ENCODE measurements at regions not wholly inside any gene's neighbourhood (a gene's known extent, or its start where the extent isn't known, plus 50 kb on each side); places are given as distances from the start of the nearest gene placed in this dataset. TPM values are rescaled to one million over a fixed set of nuclear protein-coding genes. Genes with fewer than 3 reads are reported as not detected.

Small RNA genes lying in the stretch of these regions (small RNA-seq; reads per million reads assigned to genes)
- not detected for gene MIR1302-4
